Esophagus squamous epithelium (tissue), 5 donors: ENCODE measurements at regions not wholly inside any gene's neighbourhood (a gene's known extent, or its start where the extent isn't known, plus 50 kb on each side); places are given as distances from the start of the nearest gene placed in this dataset.

Experiments used
- DNase-seq: peaks from one replicate; lab custom pipeline; 2025; lab: John Stamatoyannopoulos, UW
- H3K27ac ChIP-seq, 4 donors: fragments of 200-600 bp; sonication (generic); one replicate each; pipeline ENCODE4 v1.5.1; 2016 to 2019; ENCODE audit warnings: mild to moderate bottlenecking in 1 of 4
- H3K27me3 ChIP-seq, 4 donors: fragments of 200-600 bp; sonication (generic); 1 replicate in 3 of 4; 2 replicates in 1 of 4; pipeline versions ENCODE4 v1.5.1 to v1.6.0; 2017 to 2021; ENCODE audit warnings: antibody characterized with exemption in 1 of 4
- H3K36me3 ChIP-seq, 3 donors: fragments of 200-600 bp; sonication (generic); one replicate each; pipeline ENCODE4 v1.5.1; 2016 to 2019
- H3K4me1 ChIP-seq, 3 donors: fragments of 200-600 bp; sonication (generic); one replicate each; pipeline ENCODE4 v1.5.1; 2017 to 2019
- H3K4me3 ChIP-seq, 4 donors: fragments of 200-600 bp; sonication (generic); 1 replicate in 3 of 4; 2 replicates in 1 of 4; pipeline ENCODE4 v1.5.1; 2016 to 2019; ENCODE audit warnings: mild to moderate bottlenecking in 2 of 4, moderate library complexity in 1 of 4
- H3K9me3 ChIP-seq, 3 donors: fragments of 200-600 bp; sonication (generic); one replicate each; pipeline ENCODE4 v1.5.1; 2016 to 2019
- POLR2A ChIP-seq, 4 donors: fragments of 450-650 bp; IDR thresholded peaks; one replicate each; pipeline ENCODE4 v1.6.1; 2017; ENCODE audit warnings: antibody characterized with exemption in 4 of 4, mild to moderate bottlenecking in 4 of 4, moderate library complexity in 3 of 4
- WGBS, 2 donors: methylation state at CpG; one replicate each; pipeline ENCODE4 v1.1.5; 2018; 5-methylcytosine and 5-hydroxymethylcytosine counted together
- intact Hi-C: fragments of 100-400 bp; cut with DNase I; formaldehyde crosslinking; loops from one replicate; pipeline ENCODE4 v1.15.0; 2022
- TF ChIP-seq, protein P1 (sequence below), 6 experiments: fragments of 450-650 bp in 4 of 6; fragments of 200-600 bp in 2 of 6; sonication (generic) in 2 of 6; IDR thresholded peaks; one replicate each; pipeline ENCODE4 v1.5.1; 2016 to 2019; ENCODE audit warnings: antibody characterized with exemption in 6 of 6, mild to moderate bottlenecking in 4 of 6, moderate library complexity in 4 of 6
- donor health status: DM: yes; HTN: yes; CAD: no.

DNA sequence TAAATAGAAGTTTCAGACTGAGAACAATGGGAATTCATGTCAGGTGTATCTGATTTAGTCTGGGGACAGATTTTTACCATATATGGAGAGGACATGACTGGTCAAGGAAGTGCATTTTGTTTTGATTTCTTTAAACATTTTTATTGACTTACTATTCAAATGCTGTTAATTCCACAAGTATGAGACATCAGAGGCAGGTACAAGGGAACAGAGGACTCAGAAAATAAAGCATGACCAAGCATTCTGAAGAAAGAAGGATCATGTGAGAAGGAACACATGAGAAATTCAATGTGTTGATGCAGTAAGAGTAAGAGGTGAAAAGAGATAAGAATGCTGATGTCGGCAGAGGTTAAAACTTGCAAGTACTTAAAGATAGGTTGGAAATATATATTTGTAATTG lies 1452.6 kb downstream of the PCDH7 start:
- WGBS, 2 donors, result 37 to 85% methylated on average over 1 of the region's 1 CpG
- H3K36me3 ChIP-seq, result no peaks in the 10 kb centered on the region
- no peak overlapping the region for H3K4me3 ChIP-seq
- no peaks in the 10 kb centered on the region for H3K4me1 ChIP-seq
- H3K27ac ChIP-seq, result no peak overlapping the region
- no peaks in the 10 kb centered on the region for H3K9me3 ChIP-seq
- intact Hi-C loops, result no loop called here
- TF ChIP-seq, protein P1, sequence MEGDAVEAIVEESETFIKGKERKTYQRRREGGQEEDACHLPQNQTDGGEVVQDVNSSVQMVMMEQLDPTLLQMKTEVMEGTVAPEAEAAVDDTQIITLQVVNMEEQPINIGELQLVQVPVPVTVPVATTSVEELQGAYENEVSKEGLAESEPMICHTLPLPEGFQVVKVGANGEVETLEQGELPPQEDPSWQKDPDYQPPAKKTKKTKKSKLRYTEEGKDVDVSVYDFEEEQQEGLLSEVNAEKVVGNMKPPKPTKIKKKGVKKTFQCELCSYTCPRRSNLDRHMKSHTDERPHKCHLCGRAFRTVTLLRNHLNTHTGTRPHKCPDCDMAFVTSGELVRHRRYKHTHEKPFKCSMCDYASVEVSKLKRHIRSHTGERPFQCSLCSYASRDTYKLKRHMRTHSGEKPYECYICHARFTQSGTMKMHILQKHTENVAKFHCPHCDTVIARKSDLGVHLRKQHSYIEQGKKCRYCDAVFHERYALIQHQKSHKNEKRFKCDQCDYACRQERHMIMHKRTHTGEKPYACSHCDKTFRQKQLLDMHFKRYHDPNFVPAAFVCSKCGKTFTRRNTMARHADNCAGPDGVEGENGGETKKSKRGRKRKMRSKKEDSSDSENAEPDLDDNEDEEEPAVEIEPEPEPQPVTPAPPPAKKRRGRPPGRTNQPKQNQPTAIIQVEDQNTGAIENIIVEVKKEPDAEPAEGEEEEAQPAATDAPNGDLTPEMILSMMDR (IDR thresholded peaks at IDR 0.05), result no peak
- TF ChIP-seq POLR2A (IDR thresholded peaks at IDR 0.05), result no peak
- H3K27me3 ChIP-seq, result no peaks in the 10 kb centered on the region
- DNase-seq, result no peak

DNA sequence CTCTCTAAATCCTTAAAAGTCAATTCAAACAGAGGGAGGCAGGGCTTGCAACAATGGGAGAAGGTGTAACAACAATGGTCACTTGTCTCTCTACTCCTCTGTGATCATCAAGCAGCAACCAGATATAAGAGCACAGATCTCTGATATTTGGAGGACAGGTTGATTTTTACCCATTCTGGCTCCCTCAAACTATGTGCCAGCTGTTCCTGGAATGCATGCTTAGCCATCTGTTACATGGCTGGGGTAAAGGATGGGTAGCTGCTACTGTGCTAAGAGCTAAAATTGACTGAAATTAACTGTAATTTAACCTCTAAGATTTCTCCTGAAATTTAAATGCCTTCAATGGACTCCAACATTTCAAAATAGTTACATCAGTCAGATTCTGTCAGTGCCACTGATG lies 1459.9 kb downstream of the PCDH7 start:
- no peak for DNase-seq
- H3K4me3 ChIP-seq, result no peak overlapping the region
- TF ChIP-seq, protein P1 (IDR thresholded peaks at IDR 0.05), result no peak
- TF ChIP-seq POLR2A (IDR thresholded peaks at IDR 0.05), result no peak
- H3K27ac ChIP-seq, result no peak overlapping the region
- no peaks in the 10 kb centered on the region for H3K4me1 ChIP-seq
- H3K9me3 ChIP-seq, result no peaks in the 10 kb centered on the region
- no peaks in the 10 kb centered on the region for H3K27me3 ChIP-seq
- H3K36me3 ChIP-seq, result no peaks in the 10 kb centered on the region
- intact Hi-C loops, result no loop called here

DNA sequence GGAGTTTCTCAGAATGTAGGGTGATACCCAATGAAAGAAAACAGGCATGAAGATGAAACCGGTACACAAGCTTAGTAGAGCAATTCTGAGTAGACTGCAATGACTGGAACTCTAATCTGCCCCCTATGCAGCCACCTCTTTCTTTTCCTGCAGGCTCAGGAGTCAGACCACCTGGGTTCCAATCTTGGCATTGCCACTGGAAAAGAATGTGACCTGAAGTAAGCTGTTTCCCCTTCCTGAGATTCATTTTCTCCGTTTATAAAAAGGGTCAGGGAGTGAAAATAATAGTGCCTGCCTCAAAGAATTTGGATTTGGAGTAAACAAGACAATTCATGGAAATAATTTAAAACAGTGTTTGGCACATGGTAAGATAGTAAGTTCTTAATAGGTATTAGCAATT lies 1464.0 kb downstream of the PCDH7 start:
- no peak for TF ChIP-seq POLR2A (IDR thresholded peaks at IDR 0.05)
- TF ChIP-seq, protein P1 (IDR thresholded peaks at IDR 0.05), result no peak
- no peak for DNase-seq
- intact Hi-C loops, result no loop called here
- Histone ChIP-seq H3K36me3 (no peaks in the 10 kb centered on the region), H3K4me3 (no peak overlapping the region), H3K4me1 (no peaks in the 10 kb centered on the region), H3K9me3 (no peaks in the 10 kb centered on the region), H3K27me3 (no peaks in the 10 kb centered on the region), H3K27ac (no peak overlapping the region)
- WGBS, 2 donors, result 38 to 54% methylated on average over 2 of the region's 2 CpGs

DNA sequence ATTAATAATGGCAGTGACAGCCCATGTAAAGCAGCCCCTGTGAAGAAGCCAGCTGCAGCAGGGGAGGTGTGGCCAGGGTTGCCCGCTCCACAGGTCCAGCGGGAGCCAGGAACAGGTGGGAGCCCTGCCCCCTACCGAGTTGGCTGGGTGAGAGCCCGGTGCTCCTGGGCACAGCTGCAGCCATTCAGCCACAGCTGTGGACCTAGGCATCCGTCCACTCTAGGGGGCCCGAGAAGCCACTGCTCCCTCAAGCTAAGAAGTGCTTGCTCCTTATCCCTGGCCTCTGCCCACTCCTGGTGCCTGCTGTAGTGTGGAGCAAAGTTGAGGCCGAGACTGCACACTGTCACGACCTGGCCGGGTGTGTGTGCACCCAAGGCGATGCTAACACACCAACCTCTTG lies 1469.0 kb downstream of the PCDH7 start:
- Histone ChIP-seq H3K4me1 (no peaks in the 10 kb centered on the region), H3K9me3 (no peaks in the 10 kb centered on the region), H3K27ac (no peak overlapping the region), H3K27me3 (no peaks in the 10 kb centered on the region), H3K36me3 (no peaks in the 10 kb centered on the region), H3K4me3 (no peak overlapping the region)
- WGBS, 2 donors, result 79 to 89% methylated on average over 7 to 9 of the region's 10 CpGs
- intact Hi-C loops, result no loop called here
- no peak for DNase-seq
- TF ChIP-seq, protein P1 (IDR thresholded peaks at IDR 0.05), result no peak
- no peak for TF ChIP-seq POLR2A (IDR thresholded peaks at IDR 0.05)

DNA sequence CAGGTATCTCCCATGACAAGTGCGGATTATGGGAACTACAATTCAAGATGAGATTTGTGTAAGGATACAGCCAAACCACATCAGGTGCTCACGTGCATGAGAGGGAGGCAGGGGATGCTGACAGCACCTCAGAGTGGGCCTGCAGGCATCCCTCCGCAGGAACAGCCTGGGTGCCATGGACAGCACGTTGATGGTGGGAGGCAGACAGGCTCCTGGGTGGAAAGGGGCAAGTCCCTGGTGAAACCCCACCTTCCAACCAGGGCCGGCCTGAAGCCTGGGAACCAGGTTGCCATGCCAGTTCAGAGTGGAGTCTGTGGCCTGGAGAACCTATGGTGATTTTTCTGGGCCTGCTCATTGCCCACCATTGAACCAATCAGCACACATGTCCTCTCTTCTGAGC lies 1469.6 kb downstream of the PCDH7 start:
- 68 to 83% methylated on average over 3 of the region's 5 CpGs for WGBS, 2 donors
- Histone ChIP-seq H3K36me3 (no peaks in the 10 kb centered on the region), H3K27ac (no peak overlapping the region), H3K4me3 (no peak overlapping the region), H3K9me3 (no peaks in the 10 kb centered on the region), H3K4me1 (no peaks in the 10 kb centered on the region), H3K27me3 (no peaks in the 10 kb centered on the region)
- no peak for DNase-seq
- intact Hi-C loops, result no loop called here
- TF ChIP-seq, protein P1 (IDR thresholded peaks at IDR 0.05), result no peak
- no peak for TF ChIP-seq POLR2A (IDR thresholded peaks at IDR 0.05)
